GM21447 (cell line): ENCODE measurements at regions not wholly inside any gene's neighbourhood (a gene's known extent, or its start where the extent isn't known, plus 50 kb on each side); places are given as distances from the start of the nearest gene placed in this dataset.
"Not testable (repeated sequence)": the region's sequence is repeated elsewhere in the genome, so short reads cannot be mapped to it uniquely, and the experiment has no call there.

Experiments used
- ATAC-seq: cut with Tn5 transposase; IDR thresholded peaks from one replicate; pipeline ENCODE4 v1.9.1; 2021; ENCODE audit not compliant: unreplicated experiment

- not testable (repeated sequence) for ATAC-seq
These were observed 217.8 kb downstream of the TLE3 start for GRCh38 chr15:69879963-69880362.

DNA sequence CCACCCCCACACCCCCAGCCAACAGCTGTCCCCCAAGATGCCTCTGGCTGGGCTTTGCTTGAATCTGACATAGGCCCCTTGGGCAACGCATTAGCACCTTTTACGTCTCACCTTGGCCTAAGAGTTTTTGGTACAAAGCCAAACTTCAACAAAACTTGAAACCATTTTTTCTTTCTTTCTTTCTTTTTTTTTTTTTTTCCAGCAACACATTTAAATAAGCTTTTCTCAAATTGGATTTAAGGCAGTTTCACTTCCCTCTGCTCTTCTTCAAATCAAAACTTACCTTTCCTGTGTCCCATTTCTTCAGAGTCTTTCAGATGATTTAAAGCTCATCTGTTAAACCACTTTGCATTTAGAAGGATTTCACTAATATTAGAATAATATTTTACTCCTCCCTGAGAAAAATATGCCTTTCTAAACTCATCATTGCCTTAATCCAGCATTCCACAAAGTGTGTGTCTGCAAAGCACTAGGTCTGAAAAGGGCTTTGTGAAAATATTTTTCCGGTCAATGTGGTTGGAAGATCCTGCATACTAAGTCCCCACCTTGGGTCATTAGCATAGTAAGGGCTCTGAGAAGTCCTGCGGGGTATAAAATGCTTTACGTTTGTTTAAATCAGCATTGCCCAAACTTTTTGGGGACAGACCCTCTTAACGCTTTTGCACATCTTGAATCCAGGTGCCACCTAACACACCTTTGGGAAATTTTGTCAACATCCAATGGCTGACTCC lies 217.0 kb downstream of the TLE3 start:
- no peak for ATAC-seq

DNA sequence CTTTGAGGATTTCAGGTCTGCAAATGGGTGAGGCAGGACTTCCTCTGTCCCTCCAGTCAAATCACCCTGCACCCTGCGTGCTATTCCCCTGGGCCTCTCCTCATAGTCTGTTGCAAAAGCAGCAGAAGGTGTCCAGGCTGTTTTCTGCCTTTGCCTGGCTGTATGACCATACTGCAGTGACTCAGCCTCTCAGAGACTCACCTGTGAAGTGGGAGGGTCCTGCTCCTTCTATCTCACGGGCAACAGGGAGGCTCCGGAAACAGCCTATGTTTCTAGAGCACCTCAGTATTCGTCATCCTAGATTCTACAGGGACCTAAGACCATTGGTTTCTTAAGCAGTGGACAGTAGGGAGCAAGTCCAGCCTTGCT lies 216.4 kb downstream of the TLE3 start:
- ATAC-seq = no peak

GRCh38 chr15:69881766-69882165 lies 216.0 kb downstream of the TLE3 start:
- no peak for ATAC-seq

- ATAC-seq = no peak
These were observed 214.4 kb downstream of the TLE3 start for GRCh38 chr15:69883306-69883705.

- ATAC-seq = no peak
These were observed 212.4 kb downstream of the TLE3 start for GRCh38 chr15:69885173-69885955.

GRCh38 chr15:69887009-69887408 lies 210.7 kb downstream of the TLE3 start:
- ATAC-seq = no peak

DNA sequence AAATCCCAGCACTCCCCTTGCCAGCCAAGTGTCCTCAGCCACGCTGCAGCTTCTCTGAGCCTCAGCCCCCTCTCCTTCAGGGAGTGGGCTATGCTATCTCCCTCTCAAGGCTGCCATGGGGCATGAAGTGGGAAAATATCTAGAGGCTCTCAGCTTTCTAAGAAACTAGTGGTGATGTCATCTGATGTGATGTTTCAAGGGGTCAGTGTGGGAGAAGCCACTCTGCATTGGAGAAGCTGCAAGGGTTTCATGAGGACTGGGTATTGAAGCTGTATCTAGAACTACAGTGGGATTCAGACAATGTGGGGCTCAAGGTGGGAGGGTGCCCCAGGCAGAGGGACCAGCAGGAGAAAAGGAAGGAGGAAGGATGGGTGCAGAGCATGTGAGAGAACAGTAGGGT lies 210.2 kb downstream of the TLE3 start:
- ATAC-seq = no peak

GRCh38 chr15:69888406-69888805 lies 209.3 kb downstream of the TLE3 start:
- no peak for ATAC-seq

GRCh38 chr15:69891070-69891536 lies 206.6 kb downstream of the TLE3 start:
- no peak for ATAC-seq

DNA sequence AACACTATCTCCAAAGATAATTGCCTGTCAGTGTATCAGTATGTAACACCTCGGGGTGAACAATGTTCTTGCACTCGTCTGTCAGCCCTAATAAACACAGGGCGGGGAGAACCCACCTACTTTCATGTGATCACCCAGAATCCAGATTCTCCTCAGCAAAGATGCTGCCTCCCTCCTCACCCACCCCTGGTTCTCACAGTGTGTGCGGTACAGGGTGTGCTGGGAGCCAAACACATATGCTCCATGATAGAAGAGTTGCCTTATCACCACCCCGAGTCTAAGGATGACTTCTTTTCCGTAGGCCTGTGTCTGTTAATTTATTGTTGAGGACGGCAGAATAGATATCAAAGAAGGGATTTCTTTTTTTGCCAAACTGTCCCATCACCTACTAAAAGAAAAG lies 206.1 kb downstream of the TLE3 start:
- no peak for ATAC-seq

- no peak for ATAC-seq
These were observed 205.4 kb downstream of the TLE3 start for GRCh38 chr15:69892351-69892750.

DNA sequence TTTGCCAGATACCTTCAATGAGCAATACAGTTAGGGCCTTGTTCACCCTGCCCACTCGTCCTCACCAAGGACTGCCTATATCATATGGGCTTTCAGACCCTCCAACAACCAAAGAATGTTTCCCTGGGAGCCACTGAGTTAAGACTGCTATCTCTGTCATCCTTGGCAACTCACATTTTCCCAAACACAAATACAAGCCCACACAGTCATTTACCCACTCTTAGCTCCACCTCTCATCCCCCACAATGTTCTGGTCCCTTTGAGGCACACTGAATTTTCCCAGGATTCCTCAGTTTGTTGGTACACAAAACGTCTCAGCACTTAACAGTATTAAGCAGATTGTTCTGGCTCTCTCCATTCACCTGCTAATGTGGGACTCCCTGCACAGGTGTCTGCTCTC lies 204.6 kb downstream of the TLE3 start:
- ATAC-seq = no peak

- no peak for ATAC-seq
These were observed 203.9 kb downstream of the TLE3 start for GRCh38 chr15:69893863-69894262.

DNA sequence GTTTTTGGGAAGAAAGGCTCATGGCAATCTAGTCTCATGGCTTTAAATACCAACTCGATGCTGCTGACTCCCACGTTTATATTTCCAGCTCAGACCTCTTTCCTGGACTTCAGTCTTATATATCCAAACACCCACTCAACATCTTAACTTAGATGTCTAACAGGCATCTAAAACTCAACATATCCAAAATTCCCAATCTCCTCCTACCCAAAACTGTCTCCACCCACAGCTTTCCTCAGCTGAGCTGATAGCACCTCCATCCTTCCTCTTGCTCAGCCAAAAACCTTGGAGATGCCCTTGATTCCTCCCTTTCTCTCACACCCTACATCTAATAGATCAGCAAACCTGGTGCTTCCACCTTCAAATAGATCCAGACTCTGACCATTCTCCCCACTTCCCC lies 202.5 kb downstream of the TLE3 start:
- ATAC-seq = no peak

- ATAC-seq = no peak
These were observed 201.1 kb downstream of the TLE3 start for GRCh38 chr15:69896606-69897005.

- no peak for ATAC-seq
These were observed 200.7 kb downstream of the TLE3 start for GRCh38 chr15:69897061-69897460.

DNA sequence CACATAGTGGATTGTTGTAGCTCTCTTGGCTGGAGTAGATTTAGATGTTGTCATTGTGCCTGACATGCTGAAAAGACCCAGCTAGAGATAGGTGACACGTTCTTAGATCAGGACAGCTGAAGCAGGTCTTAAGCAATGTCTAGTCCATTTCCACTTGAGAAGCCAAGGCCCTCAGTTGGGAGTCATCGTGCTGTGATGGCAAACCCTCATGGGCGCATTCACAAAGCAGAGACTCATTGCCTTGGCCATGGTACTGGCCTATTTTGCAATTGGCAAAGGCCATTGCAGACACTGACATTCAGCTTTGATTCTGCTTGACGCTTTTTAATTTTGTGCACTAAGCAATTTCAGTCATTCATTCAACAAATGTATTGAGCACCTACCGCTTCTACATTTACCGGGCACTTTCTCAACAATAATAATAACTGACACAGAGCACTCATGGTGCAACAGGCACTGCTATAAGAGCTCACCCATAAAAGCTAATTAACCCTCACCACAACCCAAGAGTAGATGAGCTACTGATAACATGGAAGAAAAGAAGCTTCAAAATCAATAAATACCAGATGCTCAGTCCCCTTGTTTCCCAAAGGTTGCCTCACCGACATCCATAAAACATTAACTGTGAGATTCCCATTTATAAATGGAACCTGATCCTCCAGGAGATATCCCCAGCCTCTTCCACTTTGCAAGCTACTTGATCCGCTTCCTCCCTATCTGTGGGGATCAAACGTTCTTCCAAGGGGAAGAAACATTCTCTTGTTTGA lies 200.1 kb downstream of the TLE3 start:
- ATAC-seq = no peak

DNA sequence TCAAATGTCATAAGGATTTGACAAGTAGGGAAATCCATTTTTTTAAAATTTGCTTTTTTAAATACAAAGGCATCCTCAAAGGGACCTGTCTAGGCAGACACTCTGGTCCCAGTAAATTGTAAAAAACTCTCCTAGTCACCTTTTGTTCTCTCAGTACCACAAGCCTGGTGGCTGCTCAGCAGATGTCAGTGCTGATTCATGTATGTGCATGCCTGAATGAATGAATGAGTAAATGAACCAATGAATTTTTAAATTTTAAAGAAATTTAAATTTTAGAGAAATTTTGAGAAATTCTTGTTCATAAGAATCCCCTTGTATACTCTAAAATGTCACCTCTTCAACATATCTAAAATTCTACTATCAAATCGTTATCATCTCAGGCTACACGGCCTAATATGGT lies 199.5 kb downstream of the TLE3 start:
- ATAC-seq = no peak

- ATAC-seq = no peak
These were observed 195.2 kb downstream of the TLE3 start for GRCh38 chr15:69902414-69903062.
